ENCODE measurements at regions not wholly inside any gene's neighbourhood (a gene's known extent, or its start where the extent isn't known, plus 50 kb on each side); places are given as distances from the start of the nearest gene placed in this dataset.

GRCh38 chr4:67080046-67080557 is 465.2 kb downstream of the CENPC start:
- TF ChIP-seq EZH2 (conservative IDR thresholded peaks at IDR 0.05; ENCODE audit: low read depth, low read length): no peak
- no peak for TF ChIP-seq REST (IDR thresholded peaks at IDR 0.05; ENCODE audit: borderline replicate concordance in 1 of 2, low read depth in 1 of 2, low read length in 2 of 2)
- TF ChIP-seq HES4 (CRISPR knock-in tag; IDR thresholded peaks at IDR 0.05; ENCODE audit: borderline replicate concordance): no peak
- no peak for TF ChIP-seq ATF2 (CRISPR knock-in tag; IDR thresholded peaks at IDR 0.05)
- no peak for TF ChIP-seq ZFP36 (IDR thresholded peaks at IDR 0.05; ENCODE audit: borderline replicate concordance, low read depth, low read length, partially characterized antibody)
- no peak for TF ChIP-seq IRF9 (CRISPR knock-in tag; IDR thresholded peaks at IDR 0.05; ENCODE audit: borderline replicate concordance)
- no peak for TF ChIP-seq MAFF (IDR thresholded peaks at IDR 0.05; ENCODE audit: low read depth, low read length)
- no peak for TF ChIP-seq CTCF (CRISPR knock-in tag; IDR thresholded peaks at IDR 0.05)

Data from HepG2 (cell line).